HCT116 (cell line): ENCODE measurements at regions not wholly inside any gene's neighbourhood (a gene's known extent, or its start where the extent isn't known, plus 50 kb on each side); places are given as distances from the start of the nearest gene placed in this dataset.

Source experiments
- ATAC-seq: fragments of 200-7000 bp; cut with Tn5 transposase; 2 replicates; pipeline ENCODE4 v1.9.1; 2020; ENCODE audit warnings: mild to moderate bottlenecking, moderate library complexity
- BruUV-seq: library from RNA; stranded (reverse); fragments of 400-500 nt; replicated peaks from 2 replicates; lab custom pipeline; 2021; lab: Mats Ljungman, UMichigan
- CTCF ChIA-PET: fragments of 300-600 bp; sonication (Branson Sonifier 250); formaldehyde crosslinking; loops from one replicate; lab custom pipeline; 2021; ENCODE audit warnings: antibody characterized with exemption; lab: Charles Lee
- POLR2A ChIA-PET: fragments of 300-600, 350-600 bp; sonication (Branson Sonifier 250); formaldehyde crosslinking; loops from one replicate; lab custom pipeline; 2021; ENCODE audit warnings: antibody characterized with exemption; lab: Charles Lee
- RAD21 ChIA-PET, 2 experiments: fragments of 300-600 bp; sonication (Branson Sonifier 250); formaldehyde crosslinking; loops; one replicate each; lab custom pipeline; 2023; ENCODE audit warnings: low total read pairs in 2 of 2; ENCODE audit not compliant: uncharacterized antibody in 2 of 2, unreplicated experiment in 2 of 2, low non-redundant PET in 1 of 2; lab: Charles Lee
- DNase-seq: peaks from one replicate; pipeline ENCODE4 v3.0.0-alpha.2; 2010; ENCODE audit warnings: low read depth, low spot score
- H2AFZ ChIP-seq: fragments of 200-600 bp; shearing (Covaris generic), sonication (generic); 2 replicates; pipeline ENCODE4 v1.6.1; 2017; ENCODE audit warnings: low read depth, mixed run types, mixed read lengths, antibody characterized with exemption, low read length; ENCODE audit not compliant: poor library complexity, severe bottlenecking
- H3K27ac ChIP-seq: 2 replicates; pipeline ENCODE4 v1.5.1; 2012; ENCODE audit warnings: low read depth, low read length
- H3K27me3 ChIP-seq: fragments of 200-600 bp; sonication (generic); 2 replicates; pipeline ENCODE4 v1.6.1; 2016; ENCODE audit warnings: mixed run types, low read length, mixed read lengths; ENCODE audit not compliant: insufficient read depth
- H3K36me3 ChIP-seq, 2 experiments: fragments of 200-500 bp in 1 of 2; fragments of 200-600 bp in 1 of 2; sonication (Bioruptor generic) in 1 of 2; sonication (generic) in 1 of 2; 2 replicates each; pipeline versions ENCODE4 v1.5.1 to v1.6.1; 2014 to 2016; ENCODE audit warnings: low read length in 2 of 2, inconsistent platforms in 1 of 2, mixed read lengths in 1 of 2, mixed run types in 1 of 2; ENCODE audit not compliant: insufficient read depth in 2 of 2, control insufficient read depth in 1 of 2
- H3K4me1 ChIP-seq, 2 experiments: fragments of 200-600 bp in 1 of 2; sonication (generic) in 1 of 2; 2 replicates each; pipeline versions ENCODE4 v1.5.1 to v1.6.1; 2012 to 2017; ENCODE audit warnings: low read length in 2 of 2, inconsistent platforms in 1 of 2, mild to moderate bottlenecking in 1 of 2, mixed read lengths in 1 of 2, mixed run types in 1 of 2, moderate library complexity in 1 of 2; ENCODE audit not compliant: insufficient read depth in 2 of 2, control insufficient read depth in 1 of 2
- H3K4me2 ChIP-seq: fragments of 200-600 bp; sonication (generic); 2 replicates; pipeline ENCODE4 v1.6.1; 2017; ENCODE audit warnings: mixed run types, low read length, mixed read lengths
- H3K4me3 ChIP-seq, 2 experiments: fragments of 200-600 bp in 1 of 2; sonication (generic) in 1 of 2; replicated peaks in 1 of 2; 2 replicates each; pipeline ENCODE4 v1.5.1; 2011 to 2016; ENCODE audit warnings: low read length in 2 of 2, control low read depth in 1 of 2, low read depth in 1 of 2, mild to moderate bottlenecking in 1 of 2, mixed read lengths in 1 of 2, mixed run types in 1 of 2
- H3K79me2 ChIP-seq: fragments of 200-600 bp; sonication (generic); 2 replicates; pipeline ENCODE4 v1.6.1; 2017; ENCODE audit warnings: mild to moderate bottlenecking, mixed run types, low read length, moderate library complexity, mixed read lengths; ENCODE audit not compliant: insufficient read depth
- H3K9ac ChIP-seq: fragments of 200-600 bp; sonication (generic); 2 replicates; pipeline ENCODE4 v1.6.1; 2016; ENCODE audit warnings: low read length, mixed read lengths
- H3K9me2 ChIP-seq: fragments of 200-600 bp; sonication (generic), shearing (Covaris generic); 2 replicates; pipeline ENCODE4 v1.6.1; 2017; ENCODE audit warnings: mixed run types, mild to moderate bottlenecking, moderate library complexity; ENCODE audit not compliant: insufficient read depth
- H3K9me3 ChIP-seq, 2 experiments: fragments of 200-500 bp in 1 of 2; fragments of 200-600 bp in 1 of 2; sonication (Bioruptor generic) in 1 of 2; sonication (generic) in 1 of 2; 2 replicates each; pipeline ENCODE4 v1.6.1; 2014 to 2017; ENCODE audit warnings: low read length in 2 of 2, mixed read lengths in 2 of 2, inconsistent platforms in 1 of 2, low read depth in 1 of 2, mild to moderate bottlenecking in 1 of 2, mixed run types in 1 of 2, moderate library complexity in 1 of 2; ENCODE audit not compliant: control insufficient read depth in 1 of 2, insufficient read depth in 1 of 2
- H4K20me1 ChIP-seq: fragments of 200-600 bp; sonication (generic), shearing (Covaris generic); 2 replicates; pipeline ENCODE4 v1.6.1; 2017; ENCODE audit warnings: mixed run types, mild to moderate bottlenecking, moderate library complexity; ENCODE audit not compliant: insufficient read depth
- ATF3 ChIP-seq: IDR thresholded peaks from 2 replicates; pipeline ENCODE4 v1.6.1; 2012
- CEBPB ChIP-seq: IDR thresholded peaks from 2 replicates; pipeline ENCODE4 v1.6.1; 2012; ENCODE audit warnings: low read depth
- EGR1 ChIP-seq: IDR thresholded peaks from 2 replicates; pipeline ENCODE4 v1.6.1; 2012; ENCODE audit warnings: low read depth
- EZH2phosphoT487 ChIP-seq: fragments of 200-600 bp; IDR thresholded peaks from 2 replicates; pipeline ENCODE4 v1.6.1; 2018; ENCODE audit warnings: antibody characterized with exemption, borderline replicate concordance
- FOSL1 ChIP-seq: IDR thresholded peaks from 2 replicates; pipeline ENCODE4 v1.6.1; 2012; ENCODE audit warnings: low read depth
- JUND ChIP-seq: IDR thresholded peaks from 2 replicates; pipeline ENCODE4 v1.6.1; 2012
- RAD21 ChIP-seq: IDR thresholded peaks from 2 replicates; pipeline ENCODE4 v1.6.1; 2012; ENCODE audit warnings: low read depth, mild to moderate bottlenecking
- SRF ChIP-seq: IDR thresholded peaks from 2 replicates; pipeline ENCODE4 v1.6.1; 2012; ENCODE audit warnings: low read depth
- TCF7L2 ChIP-seq: IDR thresholded peaks from 2 replicates; pipeline ENCODE4 v1.7.0; 2011; ENCODE audit warnings: borderline replicate concordance, inconsistent platforms; ENCODE audit not compliant: insufficient read depth, insufficient read length; ENCODE audit errors: extremely low read depth
- ZBTB33 ChIP-seq: IDR thresholded peaks from 2 replicates; pipeline ENCODE4 v1.6.1; 2011; ENCODE audit warnings: mild to moderate bottlenecking, low read length, moderate library complexity; ENCODE audit not compliant: insufficient replicate concordance; ENCODE audit errors: extremely low read depth
- intact Hi-C: fragments of 100-400 bp; cut with micrococcal nuclease; formaldehyde crosslinking; loops from 2 replicates; pipeline ENCODE4 v1.10.0; 2022

GRCh38 chr6:90820436-90820835 is 233.6 kb upstream of the MAP3K7 start:
- H3K4me2 ChIP-seq, result no peak overlapping the region
- H3K79me2 ChIP-seq, result no peaks in the 10 kb centered on the region
- ChIA-PET RAD21 (no interaction called here), CTCF (no interaction called here), POLR2A (no interaction called here)
- H2AFZ ChIP-seq, result no peak overlapping the region
- H3K4me3 ChIP-seq, result no peak overlapping the region
- TF ChIP-seq FOSL1, result no peak
- no peak for TF ChIP-seq SRF
- TF ChIP-seq CEBPB, result no peak
- TF ChIP-seq ATF3, result no peak
- TF ChIP-seq RAD21, result no peak
- TF ChIP-seq JUND, result no peak
- no peak for TF ChIP-seq EZH2phosphoT487
- TF ChIP-seq EGR1, result no peak
- no peak for TF ChIP-seq ZBTB33
- no peak for TF ChIP-seq TCF7L2
- H3K9me2 ChIP-seq, result no peaks in the 10 kb centered on the region
- DNase-seq (no peak), ATAC-seq (no peak)
- no peaks in the 10 kb centered on the region for H3K9me3 ChIP-seq
- H3K27ac ChIP-seq, result no peak overlapping the region
- no peaks in the 10 kb centered on the region for H3K4me1 ChIP-seq
- intact Hi-C loops, result no loop called here
- BruUV-seq, result no TSS peak
- no peaks in the 10 kb centered on the region for H3K27me3 ChIP-seq
- no peaks in the 10 kb centered on the region for H4K20me1 ChIP-seq
- no peaks in the 10 kb centered on the region for H3K36me3 ChIP-seq
- H3K9ac ChIP-seq, result no peak overlapping the region
